Right atrium auricular region (tissue), 2 donors: ENCODE measurements at regions not wholly inside any gene's neighbourhood (a gene's known extent, or its start where the extent isn't known, plus 50 kb on each side); places are given as distances from the start of the nearest gene placed in this dataset.

Experiments
- DNase-seq: peaks from one replicate; pipeline ENCODE4 v3.0.0-alpha.2; 2019; ENCODE audit warnings: low spot score
- H3K27ac ChIP-seq, 2 donors: fragments of 200-600 bp; sonication (generic); 1 replicate in 1 of 2; 2 replicates in 1 of 2; pipeline ENCODE4 v1.5.1; 2016 to 2019
- H3K27me3 ChIP-seq, 2 donors: fragments of 200-600 bp; sonication (generic); one replicate each; pipeline versions ENCODE4 v1.5.1 to v1.6.0; 2017 to 2019
- H3K36me3 ChIP-seq: fragments of 200-600 bp; sonication (generic); one replicate; pipeline ENCODE4 v1.5.1; 2016
- H3K4me1 ChIP-seq, 2 donors: fragments of 200-600 bp; sonication (generic); one replicate each; pipeline versions ENCODE4 v1.5.1 to v1.6.0; 2017 to 2019
- H3K4me3 ChIP-seq, 2 donors: fragments of 200-600 bp; sonication (generic); 1 replicate in 1 of 2; 2 replicates in 1 of 2; pipeline ENCODE4 v1.5.1; 2017 to 2019; ENCODE audit warnings: mild to moderate bottlenecking in 1 of 2, moderate library complexity in 1 of 2
- H3K9me3 ChIP-seq, 2 donors: fragments of 200-600 bp; sonication (generic); one replicate each; pipeline ENCODE4 v1.5.1; 2019
- TF ChIP-seq, protein P1 (sequence below), 2 donors: fragments of 200-600 bp; sonication (generic); IDR thresholded peaks; one replicate each; pipeline ENCODE4 v1.5.1; 2019; ENCODE audit warnings: antibody characterized with exemption in 2 of 2

- no peak overlapping the region for H3K4me3 ChIP-seq
- TF ChIP-seq, protein P1, sequence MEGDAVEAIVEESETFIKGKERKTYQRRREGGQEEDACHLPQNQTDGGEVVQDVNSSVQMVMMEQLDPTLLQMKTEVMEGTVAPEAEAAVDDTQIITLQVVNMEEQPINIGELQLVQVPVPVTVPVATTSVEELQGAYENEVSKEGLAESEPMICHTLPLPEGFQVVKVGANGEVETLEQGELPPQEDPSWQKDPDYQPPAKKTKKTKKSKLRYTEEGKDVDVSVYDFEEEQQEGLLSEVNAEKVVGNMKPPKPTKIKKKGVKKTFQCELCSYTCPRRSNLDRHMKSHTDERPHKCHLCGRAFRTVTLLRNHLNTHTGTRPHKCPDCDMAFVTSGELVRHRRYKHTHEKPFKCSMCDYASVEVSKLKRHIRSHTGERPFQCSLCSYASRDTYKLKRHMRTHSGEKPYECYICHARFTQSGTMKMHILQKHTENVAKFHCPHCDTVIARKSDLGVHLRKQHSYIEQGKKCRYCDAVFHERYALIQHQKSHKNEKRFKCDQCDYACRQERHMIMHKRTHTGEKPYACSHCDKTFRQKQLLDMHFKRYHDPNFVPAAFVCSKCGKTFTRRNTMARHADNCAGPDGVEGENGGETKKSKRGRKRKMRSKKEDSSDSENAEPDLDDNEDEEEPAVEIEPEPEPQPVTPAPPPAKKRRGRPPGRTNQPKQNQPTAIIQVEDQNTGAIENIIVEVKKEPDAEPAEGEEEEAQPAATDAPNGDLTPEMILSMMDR (IDR thresholded peaks at IDR 0.05), result no peak
- no peaks in the 10 kb centered on the region for H3K9me3 ChIP-seq
- H3K27me3 ChIP-seq, result no peaks in the 10 kb centered on the region
- H3K36me3 ChIP-seq, result no peaks in the 10 kb centered on the region
- no peak overlapping the region for H3K27ac ChIP-seq
- DNase-seq, result no peak
- no peaks in the 10 kb centered on the region for H3K4me1 ChIP-seq
These were observed 50.0 kb upstream of the TSC22D1 start for GRCh38 chr13:44626176-44626575.
